SK-N-SH (cell line): ENCODE measurements at regions not wholly inside any gene's neighbourhood (a gene's known extent, or its start where the extent isn't known, plus 50 kb on each side); places are given as distances from the start of the nearest gene placed in this dataset.

Source experiments
- CTCF ChIA-PET: fragments of 300-600, 350-600 bp; formaldehyde crosslinking; extraction: SDS; loops from one replicate; lab custom pipeline; 2021; lab: Yijun Ruan, JAX
- POLR2A ChIA-PET: fragments of 350-600 bp; sonication (Branson Sonifier 250); formaldehyde crosslinking; extraction: SDS; loops from one replicate; lab custom pipeline; 2020; ENCODE audit warnings: antibody characterized with exemption, inconsistent platforms; lab: Yijun Ruan, JAX
- DNase-seq: peaks from one replicate; pipeline ENCODE4 v3.0.0; 2012
- H2AFZ ChIP-seq: fragments of 200-600 bp; sonication (generic); 2 replicates; pipeline ENCODE4 v1.8.1; 2016; ENCODE audit warnings: antibody characterized with exemption, mild to moderate bottlenecking, low read depth
- H3F3A ChIP-seq: fragments of 200-600 bp; sonication (generic); replicated peaks from 2 replicates; pipeline ENCODE3; 2016; ENCODE audit warnings: antibody characterized with exemption, mild to moderate bottlenecking; ENCODE audit not compliant: insufficient read depth
- H3K27ac ChIP-seq, 2 experiments: fragments of 200-500 bp in 1 of 2; fragments of 200-600 bp in 1 of 2; sonication (Bioruptor generic) in 1 of 2; sonication (generic), shearing (Covaris generic) in 1 of 2; 2 replicates each; pipeline versions ENCODE4 v1.5.1 to v1.6.1; 2014 to 2016; ENCODE audit warnings: low read depth in 2 of 2, inconsistent platforms in 1 of 2, low read length in 1 of 2, mild to moderate bottlenecking in 1 of 2, mixed read lengths in 1 of 2
- H3K27me3 ChIP-seq: fragments of 200-600 bp; sonication (generic), shearing (Covaris generic); 2 replicates; pipeline ENCODE4 v1.6.1; 2016; ENCODE audit warnings: mixed run types; ENCODE audit not compliant: insufficient read depth
- H3K36me3 ChIP-seq, 2 experiments: fragments of 200-500 bp in 1 of 2; fragments of 200-600 bp in 1 of 2; sonication (Bioruptor generic) in 1 of 2; sonication (generic) in 1 of 2; replicated peaks in 1 of 2; 2 replicates each; pipeline versions ENCODE3 to v1.5.1; 2014 to 2016; ENCODE audit warnings: low read length in 1 of 2, mild to moderate bottlenecking in 1 of 2; ENCODE audit not compliant: insufficient read depth in 2 of 2, control insufficient read depth in 1 of 2
- H3K4me1 ChIP-seq, 2 experiments: fragments of 200-500 bp in 1 of 2; fragments of 200-600 bp in 1 of 2; sonication (Bioruptor generic) in 1 of 2; sonication (generic), shearing (Covaris generic) in 1 of 2; 2 replicates each; pipeline versions ENCODE4 v1.5.1 to v1.6.1; 2014 to 2016; ENCODE audit warnings: low read depth in 1 of 2, low read length in 1 of 2, mixed run types in 1 of 2; ENCODE audit not compliant: insufficient read depth in 2 of 2, control insufficient read depth in 1 of 2
- H3K4me2 ChIP-seq: fragments of 200-600 bp; sonication (generic), shearing (Covaris generic); 2 replicates; pipeline ENCODE4 v1.6.1; 2017; ENCODE audit warnings: mixed run types
- H3K4me3 ChIP-seq, 2 experiments: fragments of 200-500 bp in 1 of 2; fragments of 200-600 bp in 1 of 2; sonication (Bioruptor generic) in 1 of 2; sonication (generic), shearing (Covaris generic) in 1 of 2; 2 replicates each; pipeline versions ENCODE4 v1.5.1 to v1.8.1; 2014 to 2016; ENCODE audit warnings: low read depth in 2 of 2, inconsistent platforms in 1 of 2, low read length in 1 of 2, mild to moderate bottlenecking in 1 of 2, mixed read lengths in 1 of 2, moderate library complexity in 1 of 2
- H3K79me2 ChIP-seq: fragments of 200-600 bp; sonication (generic); 2 replicates; pipeline ENCODE4 v1.8.1; 2017; ENCODE audit warnings: mild to moderate bottlenecking; ENCODE audit not compliant: insufficient read depth
- H3K9ac ChIP-seq: fragments of 200-600 bp; sonication (generic); 2 replicates; pipeline ENCODE4 v1.6.1; 2017; ENCODE audit warnings: mixed run types
- H3K9me2 ChIP-seq: fragments of 200-600 bp; sonication (generic); 2 replicates; pipeline ENCODE4 v1.6.1; 2017; ENCODE audit warnings: mixed run types
- H3K9me3 ChIP-seq: fragments of 200-600 bp; sonication (generic); 2 replicates; pipeline ENCODE4 v1.6.1; 2017; ENCODE audit warnings: mixed run types, mild to moderate bottlenecking, moderate library complexity
- H4K20me1 ChIP-seq: fragments of 200-600 bp; sonication (generic); 2 replicates; pipeline ENCODE4 v1.6.1; 2017; ENCODE audit warnings: mild to moderate bottlenecking, mixed run types; ENCODE audit not compliant: insufficient read depth
- CHD2 ChIP-seq: fragments of 150-350 bp; IDR thresholded peaks from 2 replicates; pipeline ENCODE4 v1.6.1; 2018; ENCODE audit warnings: low read length; ENCODE audit not compliant: partially characterized antibody
- CTCF ChIP-seq: fragments of 200-600 bp; sonication (generic); IDR thresholded peaks from 2 replicates; pipeline ENCODE4 v1.6.1; 2017; ENCODE audit warnings: antibody characterized with exemption, mild to moderate bottlenecking, moderate library complexity
- FOSL2 ChIP-seq: IDR thresholded peaks from 2 replicates; pipeline ENCODE4 v1.4.0; 2012; ENCODE audit warnings: low read depth, mild to moderate bottlenecking, moderate library complexity, borderline replicate concordance
- FOXJ3 ChIP-seq: sonication (generic); formaldehyde crosslinking; IDR thresholded peaks from 2 replicates; pipeline ENCODE4 v1.5.1; 2020; ENCODE audit warnings: mild to moderate bottlenecking, missing genetic modification reagents
- FOXM1 ChIP-seq: IDR thresholded peaks from 2 replicates; pipeline ENCODE4 v1.4.0; 2012; ENCODE audit warnings: low read depth, mild to moderate bottlenecking
- GATA2 ChIP-seq: sonication (generic); formaldehyde crosslinking; IDR thresholded peaks from 2 replicates; pipeline ENCODE4 v1.5.0; 2020; ENCODE audit warnings: mild to moderate bottlenecking, missing genetic modification reagents
- IRF3 ChIP-seq: fragments of 150-350 bp; IDR thresholded peaks from 2 replicates; pipeline ENCODE4 v1.6.1; 2016; ENCODE audit warnings: mild to moderate bottlenecking, low read depth, low read length
- MXI1 ChIP-seq: IDR thresholded peaks from 2 replicates; pipeline ENCODE4 v1.6.1; 2012; ENCODE audit warnings: mild to moderate bottlenecking, low read depth, low read length, improper control_type of control experiment
- NRF1 ChIP-seq: IDR thresholded peaks from 2 replicates; pipeline ENCODE4 v1.6.1; 2012; ENCODE audit warnings: low read depth, mild to moderate bottlenecking, low read length
- POLR2AphosphoS5 ChIP-seq: IDR thresholded peaks from 2 replicates; pipeline ENCODE4 v1.6.1; 2012; ENCODE audit warnings: low read depth, low read length
- RAD21 ChIP-seq: IDR thresholded peaks from 2 replicates; pipeline ENCODE4 v1.6.1; 2012; ENCODE audit warnings: mild to moderate bottlenecking, low read length
- RCOR1 ChIP-seq: fragments of 150-350 bp; IDR thresholded peaks from 2 replicates; pipeline ENCODE4 v1.6.1; 2017; ENCODE audit warnings: antibody characterized with exemption, low read length
- REST ChIP-seq: IDR thresholded peaks from 2 replicates; pipeline ENCODE4 v1.6.1; 2012; ENCODE audit warnings: mild to moderate bottlenecking, low read depth, low read length, moderate library complexity
- SIN3A ChIP-seq: IDR thresholded peaks from 2 replicates; pipeline ENCODE4 v1.6.1; 2012; ENCODE audit warnings: low read depth, mild to moderate bottlenecking, low read length, moderate library complexity, borderline replicate concordance
- SMC3 ChIP-seq: IDR thresholded peaks from 2 replicates; pipeline ENCODE4 v1.6.1; 2012; ENCODE audit warnings: low read depth, low read length, improper control_type of control experiment
- TEAD4 ChIP-seq: IDR thresholded peaks from 2 replicates; pipeline ENCODE4 v1.4.0; 2012; ENCODE audit warnings: mild to moderate bottlenecking, borderline replicate concordance; ENCODE audit not compliant: insufficient read depth
- USF1 ChIP-seq: IDR thresholded peaks from 2 replicates; pipeline ENCODE4 v1.4.0; 2012; ENCODE audit warnings: low read depth, borderline replicate concordance
- USF2 ChIP-seq: fragments of 150-350 bp; IDR thresholded peaks from 2 replicates; pipeline ENCODE4 v1.6.1; 2017; ENCODE audit warnings: antibody characterized with exemption, low read length, low read depth, borderline replicate concordance
- YY1 ChIP-seq: IDR thresholded peaks from 2 replicates; pipeline ENCODE4 v1.4.0; 2012; ENCODE audit warnings: low read depth, mild to moderate bottlenecking
- ZBTB33 ChIP-seq: IDR thresholded peaks from 2 replicates; pipeline ENCODE4 v1.4.0; 2012; ENCODE audit warnings: low read depth, borderline replicate concordance
- WGBS: methylation state at CpG from one replicate; pipeline ENCODE4 v1.1.6; 2017; ENCODE audit warnings: low lambda C conversion rate; 5-methylcytosine and 5-hydroxymethylcytosine counted together

GRCh38 chr9:121568343-121569265, 69.0 kb upstream of the GGTA1 start:
- H3K9me3 ChIP-seq, result no peaks in the 10 kb centered on the region
- no peaks in the 10 kb centered on the region for H3K36me3 ChIP-seq
- H3K4me2 ChIP-seq, result peak overlapping the region; percentile 99
- ChIA-PET CTCF (interaction anchor here (0.6 to 4.4 kb wide), 16 partner anchors 9 to 782 kb away, joined by 3 to 30 read pairs (median 4); no protein-coding TSS in a partner anchor), POLR2A (no interaction called here)
- no peak overlapping the region; the same call in 1 of the 2 replicates for H2AFZ ChIP-seq
- peak overlapping the region; percentile 76 for H3K9ac ChIP-seq
- peaks cover 26 to 49% of the 10 kb centered on the region in 2 experiments; a peak in 3 of 4 replicates for H3K4me1 ChIP-seq
- peak overlapping the region; percentile 33 to 62; a peak in 3 of 4 replicates for H3K4me3 ChIP-seq
- WGBS, result 16% methylated on average over 8 of the region's 9 CpGs
- peak overlapping the region; percentile 92 to 97 for H3K27ac ChIP-seq
- H3F3A ChIP-seq, result peaks cover 23% of the 10 kb centered on the region
- no peaks in the 10 kb centered on the region for H3K9me2 ChIP-seq
- no peaks in the 10 kb centered on the region for H3K27me3 ChIP-seq
- no peaks in the 10 kb centered on the region for H4K20me1 ChIP-seq
- H3K79me2 ChIP-seq, result peaks cover 22% of the 10 kb centered on the region; the same call in 1 of the 2 replicates
- DNase-seq, result peak; percentile 56
- TF ChIP-seq SMC3 (no peak), USF2 (no peak), POLR2AphosphoS5 (no peak), NRF1 (no peak), GATA2 (CRISPR knock-in tag) (no peak), ZBTB33 (no peak), CTCF (no peak), REST (no peak), CHD2 (no peak), FOXJ3 (CRISPR knock-in tag) (no peak), FOXM1 (no peak), IRF3 (no peak), USF1 (no peak; the same call in 1 of the 2 replicates), FOSL2 (peak; percentile 37; the same call in 1 of the 2 replicates), SIN3A (no peak), RCOR1 (no peak), TEAD4 (no peak), MXI1 (no peak), RAD21 (no peak), YY1 (no peak)
